ENCODE measurements at regions not wholly inside any gene's neighbourhood (a gene's known extent, or its start where the extent isn't known, plus 50 kb on each side); places are given as distances from the start of the nearest gene placed in this dataset.
"Not testable (repeated sequence)": the region's sequence is repeated elsewhere in the genome, so short reads cannot be mapped to it uniquely, and the experiment has no call there.

DNA sequence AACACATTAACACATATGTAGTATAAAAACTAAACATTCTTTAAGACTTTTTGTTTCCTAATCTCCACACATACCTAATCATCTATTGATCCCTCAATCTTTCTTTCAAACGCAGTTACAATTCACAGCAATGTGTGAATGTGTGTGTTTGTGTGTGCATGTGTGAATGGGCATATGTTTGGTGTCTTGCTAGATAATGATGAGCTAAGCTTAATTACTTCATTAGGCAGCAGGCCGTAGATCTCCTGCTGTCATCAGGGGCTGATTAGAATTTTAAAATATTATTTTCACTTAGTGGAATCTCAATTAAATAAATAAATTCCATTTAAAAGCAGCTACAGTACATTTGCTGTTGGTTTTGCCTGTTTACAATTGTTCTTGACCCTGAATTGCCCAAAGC lies 187.8 kb upstream of the LHX8 start:
- Histone ChIP-seq H4K20me1 (ENCODE audit: insufficient read depth) (no peaks in the 10 kb centered on the region), H3K9me3 (ENCODE audit: low read depth) (no peaks in the 10 kb centered on the region), H3K9ac (no peak overlapping the region), H3K79me2 (ENCODE audit: insufficient read depth) (no peaks in the 10 kb centered on the region), H3K27me3 (replicated peaks; ENCODE audit: insufficient read depth) (no peaks in the 10 kb centered on the region), H2AFZ (no peak overlapping the region), H3F3A (ENCODE audit: insufficient read depth) (no peaks in the 10 kb centered on the region), H3K4me1 (ENCODE audit: insufficient read depth) (no peaks in the 10 kb centered on the region), H3K4me3 (no peak overlapping the region), H3K36me3 (ENCODE audit: low read depth) (no peaks in the 10 kb centered on the region), H3K9me2 (ENCODE audit: insufficient read depth) (no peaks in the 10 kb centered on the region), H3K27ac (no peak overlapping the region), H3K4me2 (ENCODE audit: unreplicated experiment) (no peak overlapping the region)
- 11 to 18% methylated on average over 2 of the region's 2 CpGs for WGBS, 2 experiments (ENCODE audit: low coverage in 1 of 2, low lambda C conversion rate in 2 of 2, missing lambda C conversion rate in 2 of 2)
- TF ChIP-seq EZH2 (IDR thresholded peaks at IDR 0.05; ENCODE audit: insufficient read depth, poor library complexity, severe bottlenecking): no peak
- TF ChIP-seq EZH2phosphoT487 (IDR thresholded peaks at IDR 0.05; ENCODE audit: insufficient read depth, low read depth): no peak
- no peak for DNase-seq
- in situ Hi-C loops (cut with MboI): no loop called here

DNA sequence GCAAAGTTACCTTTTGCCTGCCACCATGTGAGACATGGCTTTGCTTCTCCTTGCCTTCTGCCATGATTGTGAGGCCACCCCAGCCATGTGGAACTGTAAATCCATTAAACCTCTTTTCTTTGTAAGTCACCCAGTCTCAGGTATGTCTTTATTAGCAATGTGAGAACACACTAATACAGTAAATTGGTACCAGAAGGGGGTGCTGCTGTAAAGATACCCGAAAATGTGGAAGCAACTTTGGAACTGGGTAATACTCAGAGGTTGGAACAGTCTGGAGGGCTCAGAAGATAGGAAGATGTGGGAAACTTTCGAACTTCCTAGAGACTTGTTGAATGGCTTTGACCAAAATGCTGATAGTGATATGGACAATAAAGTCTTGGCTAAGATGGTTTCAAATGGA lies 184.8 kb upstream of the LHX8 start:
- H3K79me2 ChIP-seq (ENCODE audit: insufficient read depth); H3K27me3 ChIP-seq (replicated peaks; ENCODE audit: insufficient read depth); H3K9me3 ChIP-seq (ENCODE audit: low read depth); H3F3A ChIP-seq (ENCODE audit: insufficient read depth); H3K4me3 ChIP-seq; in situ Hi-C loops (cut with MboI); H3K36me3 ChIP-seq (ENCODE audit: low read depth); H3K27ac ChIP-seq; H2AFZ ChIP-seq; H3K9me2 ChIP-seq (ENCODE audit: insufficient read depth); H3K9ac ChIP-seq; DNase-seq; H3K4me2 ChIP-seq (ENCODE audit: unreplicated experiment); H4K20me1 ChIP-seq (ENCODE audit: insufficient read depth); H3K4me1 ChIP-seq (ENCODE audit: insufficient read depth): not testable (repeated sequence)
- WGBS, 2 experiments (ENCODE audit: low coverage in 1 of 2, low lambda C conversion rate in 2 of 2, missing lambda C conversion rate in 2 of 2): 1 to 2% methylated on average over 2 of the region's 2 CpGs

DNA sequence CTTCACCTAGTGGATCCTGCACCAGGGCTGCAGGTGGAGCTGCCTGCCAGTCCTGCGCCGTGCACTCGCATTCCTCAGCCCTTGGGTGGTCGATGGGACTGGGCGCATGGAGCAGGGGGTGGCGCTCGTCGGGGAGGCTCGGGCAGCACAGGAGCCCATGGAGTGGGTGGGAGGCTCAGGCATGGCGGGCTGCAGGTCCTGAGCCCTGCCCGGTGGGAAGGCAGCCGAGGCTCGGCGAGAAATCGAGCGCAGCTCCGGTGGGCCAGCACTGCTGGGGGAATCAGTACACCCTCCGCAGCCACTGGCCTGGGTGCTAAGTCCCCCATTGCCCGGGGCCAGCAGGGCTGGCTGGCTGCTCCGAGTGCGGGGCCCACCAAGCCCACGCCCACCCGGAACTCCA lies 182.2 kb upstream of the LHX8 start:
- H3K27me3 ChIP-seq (replicated peaks; ENCODE audit: insufficient read depth); H3K9me2 ChIP-seq (ENCODE audit: insufficient read depth); H3K9ac ChIP-seq; H3K36me3 ChIP-seq (ENCODE audit: low read depth); H3K9me3 ChIP-seq (ENCODE audit: low read depth); in situ Hi-C loops (cut with MboI); H2AFZ ChIP-seq; H3K4me2 ChIP-seq (ENCODE audit: unreplicated experiment); H3F3A ChIP-seq (ENCODE audit: insufficient read depth); DNase-seq; H3K27ac ChIP-seq; H3K79me2 ChIP-seq (ENCODE audit: insufficient read depth); H4K20me1 ChIP-seq (ENCODE audit: insufficient read depth); H3K4me3 ChIP-seq; H3K4me1 ChIP-seq (ENCODE audit: insufficient read depth): not testable (repeated sequence)
- 56 to 57% methylated on average over 19 to 20 of the region's 23 CpGs for WGBS, 2 experiments (ENCODE audit: low coverage in 1 of 2, low lambda C conversion rate in 2 of 2, missing lambda C conversion rate in 2 of 2)

DNA sequence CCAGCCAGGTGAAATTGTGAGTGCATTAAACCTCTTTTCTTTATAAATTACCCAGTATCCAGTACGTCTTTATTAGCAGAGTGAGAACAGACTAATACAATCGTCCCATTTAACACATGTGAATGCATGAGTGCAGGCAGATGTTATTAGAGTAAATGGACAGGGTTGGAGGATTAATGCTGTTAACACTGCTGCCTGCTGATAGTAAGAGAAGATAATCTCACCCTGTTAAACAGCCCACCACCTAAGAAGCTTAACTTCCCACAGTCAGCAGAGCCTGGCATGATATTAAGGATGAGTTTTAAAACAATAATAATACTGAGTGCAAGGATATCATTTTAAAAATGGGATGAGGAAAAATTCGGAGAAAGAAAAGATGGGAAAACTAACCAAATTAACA lies 181.4 kb upstream of the LHX8 start:
- no peaks in the 10 kb centered on the region for H3K9me3 ChIP-seq (ENCODE audit: low read depth)
- H3K4me2 ChIP-seq (ENCODE audit: unreplicated experiment): no peak overlapping the region
- WGBS, 2 experiments (ENCODE audit: low coverage in 1 of 2, low lambda C conversion rate in 2 of 2, missing lambda C conversion rate in 2 of 2): 17 to 24% methylated on average over 3 of the region's 3 CpGs
- in situ Hi-C loops (cut with MboI): no loop called here
- H3K27me3 ChIP-seq (replicated peaks; ENCODE audit: insufficient read depth): no peaks in the 10 kb centered on the region
- no peak overlapping the region for H3K9ac ChIP-seq
- no peaks in the 10 kb centered on the region for H3K9me2 ChIP-seq (ENCODE audit: insufficient read depth)
- no peaks in the 10 kb centered on the region for H3K36me3 ChIP-seq (ENCODE audit: low read depth)
- no peaks in the 10 kb centered on the region for H3F3A ChIP-seq (ENCODE audit: insufficient read depth)
- no peaks in the 10 kb centered on the region for H3K4me1 ChIP-seq (ENCODE audit: insufficient read depth)
- H3K79me2 ChIP-seq (ENCODE audit: insufficient read depth): no peaks in the 10 kb centered on the region
- H2AFZ ChIP-seq: no peak overlapping the region
- H3K4me3 ChIP-seq: no peak overlapping the region
- no peak for DNase-seq
- no peak for TF ChIP-seq EZH2phosphoT487 (IDR thresholded peaks at IDR 0.05; ENCODE audit: insufficient read depth, low read depth)
- TF ChIP-seq EZH2 (IDR thresholded peaks at IDR 0.05; ENCODE audit: insufficient read depth, poor library complexity, severe bottlenecking): no peak
- no peak overlapping the region for H3K27ac ChIP-seq
- no peaks in the 10 kb centered on the region for H4K20me1 ChIP-seq (ENCODE audit: insufficient read depth)

DNA sequence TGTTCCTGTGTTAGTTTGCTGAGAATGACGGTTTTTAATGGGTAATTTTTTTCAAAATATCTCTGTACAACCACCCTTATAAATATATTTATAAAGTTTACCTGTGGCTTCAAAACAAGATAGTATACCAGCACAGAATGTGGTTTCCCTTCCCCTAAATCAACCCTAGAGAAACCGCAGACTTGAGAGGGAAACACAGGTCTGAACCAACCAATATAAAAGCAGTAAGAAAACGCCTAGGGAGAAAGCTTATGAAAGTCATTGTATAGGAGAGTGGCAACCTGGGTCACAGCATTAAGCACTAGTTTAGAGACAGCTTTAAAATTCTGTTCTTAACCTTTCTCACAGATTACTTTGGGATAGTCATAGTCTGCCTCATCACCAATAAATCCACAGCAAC lies 180.6 kb upstream of the LHX8 start:
- DNase-seq: no peak
- H3K36me3 ChIP-seq (ENCODE audit: low read depth): no peaks in the 10 kb centered on the region
- H3K27ac ChIP-seq: no peak overlapping the region
- no peak overlapping the region for H3K4me3 ChIP-seq
- no peaks in the 10 kb centered on the region for H3F3A ChIP-seq (ENCODE audit: insufficient read depth)
- H3K4me2 ChIP-seq (ENCODE audit: unreplicated experiment): no peak overlapping the region
- 7% methylated on average over 3 of the region's 3 CpGs for WGBS, 2 experiments (ENCODE audit: low coverage in 1 of 2, low lambda C conversion rate in 2 of 2, missing lambda C conversion rate in 2 of 2)
- H3K9me2 ChIP-seq (ENCODE audit: insufficient read depth): no peaks in the 10 kb centered on the region
- H3K4me1 ChIP-seq (ENCODE audit: insufficient read depth): no peaks in the 10 kb centered on the region
- no peak for TF ChIP-seq EZH2 (IDR thresholded peaks at IDR 0.05; ENCODE audit: insufficient read depth, poor library complexity, severe bottlenecking)
- TF ChIP-seq EZH2phosphoT487 (IDR thresholded peaks at IDR 0.05; ENCODE audit: insufficient read depth, low read depth): no peak
- no peak overlapping the region for H3K9ac ChIP-seq
- no peaks in the 10 kb centered on the region for H3K79me2 ChIP-seq (ENCODE audit: insufficient read depth)
- no peaks in the 10 kb centered on the region for H4K20me1 ChIP-seq (ENCODE audit: insufficient read depth)
- in situ Hi-C loops (cut with MboI): no loop called here
- no peak overlapping the region for H2AFZ ChIP-seq
- H3K27me3 ChIP-seq (replicated peaks; ENCODE audit: insufficient read depth): no peaks in the 10 kb centered on the region
- H3K9me3 ChIP-seq (ENCODE audit: low read depth): no peaks in the 10 kb centered on the region
